HG03097 (cell line): ENCODE measurements at regions not wholly inside any gene's neighbourhood (a gene's known extent, or its start where the extent isn't known, plus 50 kb on each side); places are given as distances from the start of the nearest gene placed in this dataset.

Experiments
- ATAC-seq: cut with Tn5 transposase; IDR thresholded peaks from one replicate; pipeline ENCODE4 v1.9.1; 2021; ENCODE audit not compliant: unreplicated experiment, low FRiP score

- no peak for ATAC-seq
Observed at GRCh38 chr5:60209146-60209840, 315.8 kb upstream of the PDE4D start.

- no peak for ATAC-seq
Observed at GRCh38 chr5:60208716-60209115, 315.2 kb upstream of the PDE4D start.

- peak; percentile 77 for ATAC-seq
Observed at GRCh38 chr5:60207040-60207439, 313.5 kb upstream of the PDE4D start.

GRCh38 chr5:60206234-60206633, 312.7 kb upstream of the PDE4D start:
- ATAC-seq: no peak

- ATAC-seq: no peak
Observed at GRCh38 chr5:60205071-60205470, 311.5 kb upstream of the PDE4D start.

GRCh38 chr5:60196385-60197113, 303.0 kb upstream of the PDE4D start:
- no peak for ATAC-seq

GRCh38 chr5:60195551-60195950, 302.0 kb upstream of the PDE4D start:
- no peak for ATAC-seq

GRCh38 chr5:60195083-60195482, 301.6 kb upstream of the PDE4D start:
- no peak for ATAC-seq

GRCh38 chr5:60185231-60186099, 291.9 kb upstream of the PDE4D start:
- peak; percentile 53 for ATAC-seq

GRCh38 chr5:60184606-60185005, 291.1 kb upstream of the PDE4D start:
- no peak for ATAC-seq

- ATAC-seq: no peak
Observed at GRCh38 chr5:60183881-60184280, 290.4 kb upstream of the PDE4D start.

GRCh38 chr5:60178101-60178500, 284.6 kb upstream of the PDE4D start:
- ATAC-seq: no peak

GRCh38 chr5:60177596-60177995, 284.1 kb upstream of the PDE4D start:
- ATAC-seq: no peak

- ATAC-seq: no peak
Observed at GRCh38 chr5:60173667-60174066, 280.1 kb upstream of the PDE4D start.

GRCh38 chr5:60163762-60164161, 270.2 kb upstream of the PDE4D start:
- ATAC-seq: no peak

- no peak for ATAC-seq
Observed at GRCh38 chr5:60162441-60162840, 268.9 kb upstream of the PDE4D start.

- ATAC-seq: no peak
Observed at GRCh38 chr5:60161340-60161934, 267.9 kb upstream of the PDE4D start.

- ATAC-seq: no peak
Observed at GRCh38 chr5:60149081-60149480, 255.6 kb upstream of the PDE4D start.

- no peak for ATAC-seq
Observed at GRCh38 chr5:60148366-60148765, 254.8 kb upstream of the PDE4D start.

GRCh38 chr5:60147791-60148190, 254.3 kb upstream of the PDE4D start:
- ATAC-seq: no peak
